NCI-H82 treated with DMSO at 0.1 percent for 48 hours (cell line): ENCODE measurements at regions not wholly inside any gene's neighbourhood (a gene's known extent, or its start where the extent isn't known, plus 50 kb on each side); places are given as distances from the start of the nearest gene placed in this dataset.
"Not testable (repeated sequence)": the region's sequence is repeated elsewhere in the genome, so short reads cannot be mapped to it uniquely, and the experiment has no call there.

Experiments
- DNase-seq: peaks from one replicate; lab custom pipeline; 2025; ENCODE audit not compliant: unreplicated experiment; lab: John Stamatoyannopoulos, UW

DNA sequence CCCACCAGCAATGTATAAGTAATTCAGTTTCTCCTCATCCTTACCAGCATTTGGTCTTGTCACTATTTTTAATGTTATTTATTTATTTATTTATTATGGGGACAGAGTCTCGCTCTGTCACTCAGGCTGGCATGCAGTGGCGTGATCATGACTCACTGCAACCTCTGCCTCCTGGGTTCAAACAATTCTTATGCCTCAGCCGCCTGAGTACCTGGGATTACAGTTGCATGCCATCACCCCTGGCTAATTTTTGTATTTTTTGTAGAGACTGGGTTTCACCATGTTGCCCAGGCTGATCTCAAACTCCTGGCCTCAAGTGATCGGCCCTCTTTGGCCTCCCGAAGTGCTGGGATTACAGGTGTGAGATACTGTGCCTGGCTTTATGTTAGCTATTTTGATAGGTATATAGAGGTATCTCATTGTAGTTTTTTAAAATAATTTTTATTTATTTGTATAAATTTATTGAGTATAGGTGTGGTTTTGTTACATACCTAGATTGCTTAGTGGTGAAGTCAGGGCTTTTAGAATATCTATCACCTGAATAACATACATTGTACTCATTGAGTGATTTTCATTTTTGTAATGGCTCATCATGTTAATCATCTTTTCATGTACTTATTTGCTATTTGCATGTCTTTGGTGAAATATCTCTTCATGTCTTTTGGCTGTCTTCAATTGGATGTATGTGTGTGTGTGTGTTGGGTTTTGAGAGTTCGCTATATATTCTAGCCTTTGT lies 53.3 kb downstream of the TANC2 start:
- no peak for DNase-seq

DNA sequence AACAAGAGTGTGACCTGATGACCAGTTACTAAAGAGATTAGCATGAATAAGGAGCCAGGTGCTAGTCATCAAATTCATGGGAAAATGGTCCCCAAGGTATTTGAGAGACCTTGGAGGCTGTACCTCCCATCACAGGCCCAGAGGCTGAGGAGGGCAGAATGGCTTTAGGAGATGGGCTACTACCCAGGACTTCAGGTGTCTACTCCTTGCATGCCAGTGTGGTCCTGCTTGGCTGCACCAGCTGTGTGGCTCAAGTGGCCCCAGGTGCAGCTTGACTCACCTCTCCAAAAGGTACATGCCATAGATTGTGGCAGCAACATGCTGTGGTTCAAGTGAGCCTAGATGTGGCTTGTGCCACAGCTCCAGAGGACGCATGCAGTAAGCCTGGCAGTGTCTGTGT lies 56.5 kb downstream of the TANC2 start:
- DNase-seq: no peak

DNA sequence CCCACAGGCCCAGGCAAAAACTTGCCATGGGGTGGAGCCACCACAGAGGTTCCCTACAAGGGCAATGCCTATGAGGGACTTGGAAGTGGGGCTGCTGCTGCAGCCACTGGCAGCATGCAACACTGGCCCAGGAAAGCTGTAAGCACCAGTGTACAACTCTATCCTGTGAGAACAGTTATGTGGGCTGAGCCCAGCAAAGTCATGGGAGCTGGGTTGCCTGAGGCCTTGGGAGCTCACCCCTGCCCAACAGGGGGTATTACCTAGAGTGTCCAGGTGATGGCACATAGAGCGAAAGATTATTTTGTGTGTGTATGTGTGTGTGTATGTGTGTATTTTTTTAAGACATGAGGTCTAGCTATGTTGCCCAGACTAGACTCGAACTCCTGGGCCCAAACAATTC lies 57.0 kb downstream of the TANC2 start:
- DNase-seq: no peak

DNA sequence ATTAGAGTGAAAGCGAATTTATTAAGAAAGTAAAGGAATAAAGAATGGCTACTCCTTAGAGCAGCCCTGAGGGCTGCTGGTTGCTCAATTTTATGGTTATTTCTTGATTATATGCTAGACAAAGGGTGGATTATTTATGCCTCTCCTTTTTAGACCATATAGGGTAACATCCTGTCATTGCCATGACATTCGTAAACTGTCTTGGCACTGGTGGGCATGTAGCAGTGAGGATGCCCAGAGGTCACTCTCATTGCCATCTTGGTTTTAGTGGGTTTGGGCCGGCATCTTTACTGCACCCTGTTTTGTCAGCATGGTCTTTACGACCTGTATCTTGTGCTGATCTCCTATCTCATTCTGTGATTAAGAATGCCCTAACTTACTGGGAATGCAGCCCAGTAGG lies 58.2 kb downstream of the TANC2 start:
- no peak for DNase-seq

GRCh38 chr17:63024716-63025115 lies 58.7 kb downstream of the TANC2 start:
- no peak for DNase-seq

DNA sequence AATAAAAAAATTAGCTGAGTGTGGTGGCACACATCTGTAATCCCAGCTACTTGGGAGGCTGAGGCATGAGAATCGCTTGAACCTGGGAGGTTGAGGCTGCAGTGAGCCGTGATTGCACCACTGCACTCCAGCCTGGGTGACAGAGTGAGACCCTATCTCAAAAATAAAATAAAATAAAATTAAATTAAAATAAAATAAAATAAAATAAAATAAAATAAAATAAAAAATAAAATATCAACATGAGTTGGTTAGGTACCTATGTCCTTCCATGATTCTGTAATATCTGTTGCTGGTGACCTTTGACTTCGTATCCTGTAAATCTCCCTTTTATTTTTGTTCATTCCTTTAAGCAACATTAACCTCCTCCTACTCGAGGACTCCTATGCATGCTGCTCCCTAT lies 59.6 kb downstream of the TANC2 start:
- not testable (repeated sequence) for DNase-seq

- DNase-seq: no peak
Observed at GRCh38 chr17:63029541-63029940, 63.5 kb downstream of the TANC2 start.

- no peak for DNase-seq
Observed at GRCh38 chr17:63032142-63032541, 66.1 kb downstream of the TANC2 start.

GRCh38 chr17:63033142-63033541 lies 67.1 kb downstream of the TANC2 start:
- no peak for DNase-seq

DNA sequence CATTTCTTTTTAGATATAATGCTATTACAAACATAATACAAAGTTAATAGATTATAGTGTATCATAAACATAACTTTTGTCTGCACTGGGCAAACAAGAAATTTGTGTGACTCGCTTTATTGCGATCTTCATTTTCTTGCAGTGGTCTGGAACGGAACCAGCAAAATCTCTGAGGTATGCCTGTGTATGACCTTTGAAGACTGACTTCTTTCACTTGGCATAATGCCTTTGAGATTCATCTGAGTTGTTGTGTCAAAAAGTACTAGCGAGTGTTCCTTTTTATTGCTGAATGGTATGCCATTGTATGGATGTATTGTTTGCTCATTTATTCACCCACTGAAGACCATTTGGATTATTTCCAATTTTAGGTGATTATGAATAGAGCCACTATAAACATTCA lies 69.2 kb downstream of the TANC2 start:
- DNase-seq: no peak

GRCh38 chr17:63035695-63036094 lies 69.7 kb downstream of the TANC2 start:
- DNase-seq: no peak

DNA sequence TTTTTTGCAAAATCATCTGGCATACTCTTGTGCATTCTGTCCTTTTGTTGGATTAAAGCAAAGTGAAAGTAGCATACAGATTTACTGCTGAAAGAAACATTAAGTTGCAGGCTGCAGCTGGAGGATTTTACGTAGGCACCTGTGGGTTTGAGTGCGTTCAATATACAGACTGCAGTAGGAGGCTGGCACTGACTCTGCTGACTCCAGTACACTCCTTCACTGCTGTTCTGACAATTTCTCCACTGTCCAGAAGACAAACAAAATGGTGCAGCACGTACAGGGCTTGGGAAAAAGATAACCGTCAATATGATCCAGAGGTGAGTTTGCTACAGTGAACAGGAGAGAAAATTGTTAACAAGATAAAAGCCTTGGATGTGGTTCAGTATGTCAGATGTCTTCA lies 73.3 kb downstream of the TANC2 start:
- no peak for DNase-seq

DNA sequence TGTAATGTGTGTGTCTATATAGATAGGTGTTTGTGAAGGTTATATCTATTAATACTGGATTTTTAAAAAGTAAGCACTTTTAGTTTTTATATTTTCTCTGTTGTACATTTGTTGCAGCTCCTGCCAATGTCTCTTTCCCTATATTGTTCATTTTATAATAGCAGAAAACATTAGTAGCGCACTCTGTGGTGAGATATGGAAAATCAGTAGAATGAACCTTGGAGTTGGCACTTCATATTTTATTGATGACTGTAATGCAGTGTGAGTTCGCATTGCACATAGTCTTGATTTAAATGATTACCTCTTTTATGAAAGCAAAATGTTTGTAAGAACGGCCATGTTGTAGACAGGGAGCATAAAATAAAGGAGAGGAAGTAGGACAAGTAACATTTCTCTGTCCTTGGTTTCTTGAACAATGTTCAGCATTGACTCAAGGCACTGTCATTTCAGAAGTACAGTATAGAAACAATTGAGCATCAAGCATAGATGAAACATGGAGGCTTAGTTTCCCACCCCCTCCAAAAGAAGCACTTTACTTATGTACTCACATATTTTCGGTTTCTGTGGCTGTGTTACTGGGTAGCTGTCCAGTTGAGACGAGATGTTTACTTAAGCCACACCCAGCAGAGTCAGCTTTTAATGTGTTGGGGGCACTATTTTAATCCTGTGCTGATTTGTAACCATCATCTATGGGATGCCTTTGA lies 74.0 kb downstream of the TANC2 start:
- DNase-seq: no peak

DNA sequence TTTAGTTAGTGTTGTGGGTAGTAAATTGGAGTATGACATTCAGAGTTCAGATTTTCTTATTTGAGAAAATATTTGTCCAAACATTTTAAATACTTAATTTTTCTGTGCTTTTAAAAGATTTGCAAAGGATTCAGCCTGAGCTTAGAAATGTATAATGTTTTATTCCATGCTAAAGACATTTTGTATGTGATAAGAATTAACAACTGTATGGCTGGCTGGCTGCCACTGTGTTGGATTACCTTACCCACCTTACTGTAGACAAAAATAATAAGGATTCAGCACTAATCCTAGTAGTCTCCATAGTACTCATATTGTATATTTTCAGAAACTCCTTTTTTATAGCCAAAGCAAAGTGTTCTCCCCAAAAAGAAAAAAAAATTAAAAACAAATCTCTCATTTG lies 74.8 kb downstream of the TANC2 start:
- DNase-seq: no peak

GRCh38 chr17:63041251-63041650 lies 75.2 kb downstream of the TANC2 start:
- DNase-seq: no peak

GRCh38 chr17:63041722-63042121 lies 75.7 kb downstream of the TANC2 start:
- no peak for DNase-seq

GRCh38 chr17:63042256-63042812 lies 76.3 kb downstream of the TANC2 start:
- no peak for DNase-seq

DNA sequence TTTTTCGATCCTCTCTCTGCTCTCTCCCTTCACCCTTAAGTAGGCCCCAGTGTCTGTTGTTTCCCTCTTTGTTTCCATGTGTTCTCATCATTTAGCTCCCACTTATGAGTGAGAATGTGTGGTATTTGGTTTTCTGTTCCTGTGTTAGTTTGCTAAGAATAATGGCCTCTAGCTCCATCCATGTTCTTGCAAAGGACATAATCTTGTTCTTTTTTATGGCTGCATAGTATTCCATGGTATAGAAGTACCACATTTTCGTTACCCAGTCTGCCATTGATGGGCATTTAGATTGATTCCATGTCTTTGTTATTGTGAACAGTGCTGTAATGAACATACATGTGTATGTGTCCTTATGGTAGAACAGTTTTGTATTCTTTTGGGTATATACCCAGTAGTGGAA lies 91.5 kb downstream of the TANC2 start:
- not testable (repeated sequence) for DNase-seq

- DNase-seq: no peak
Observed at GRCh38 chr17:63066158-63066813, 100.3 kb downstream of the TANC2 start.

GRCh38 chr17:63069245-63069644 lies 103.2 kb downstream of the TANC2 start:
- no peak for DNase-seq

GRCh38 chr17:63070031-63070430 lies 104.0 kb downstream of the TANC2 start:
- DNase-seq: no peak

DNA sequence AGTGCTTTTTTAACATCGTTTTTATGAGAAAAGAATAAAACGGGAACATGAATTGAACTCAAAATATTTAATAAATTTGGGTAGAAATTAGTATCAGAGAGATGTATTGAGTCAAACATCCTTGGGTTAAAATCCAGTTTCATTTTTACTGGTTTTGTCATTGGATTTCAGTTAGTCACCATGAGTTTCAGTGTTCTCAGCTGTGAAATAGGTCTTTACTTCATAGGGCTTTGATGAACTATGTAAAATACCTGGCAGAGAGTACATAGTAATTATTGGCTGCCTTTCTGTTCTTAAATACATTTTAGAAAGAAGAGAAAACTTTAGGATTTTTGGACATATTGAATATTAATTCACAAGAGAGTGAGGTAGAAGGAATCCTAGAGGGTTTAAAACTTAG lies 105.8 kb downstream of the TANC2 start:
- DNase-seq: no peak
